Pancreas (tissue), 10 donors: ENCODE measurements at regions not wholly inside any gene's neighbourhood (a gene's known extent, or its start where the extent isn't known, plus 50 kb on each side); places are given as distances from the start of the nearest gene placed in this dataset.

ENCODE experiments used
- ATAC-seq, 4 donors: fragments of 200-7000 bp; cut with Tn5 transposase; one replicate each; pipeline versions ENCODE4 v1.8.0 to v1.9.1; 2020; ENCODE audit warnings: mild to moderate bottlenecking in 4 of 4, moderate library complexity in 4 of 4
- DNase-seq, 6 donors: peaks; one replicate each; pipeline ENCODE4 v3.0.0-alpha.2; 2020
- FAIRE-seq: peaks from 2 replicates; lab custom pipeline; 2012; peaks lifted over from hg19 to GRCh38; lab: Jason Lieb, UNC
- H3K27ac ChIP-seq, 4 donors: fragments of 200-600 bp; sonication (generic); 1 replicate in 3 of 4; 2 replicates in 1 of 4; pipeline versions ENCODE4 v1.5.0 to v1.8.0; 2020
- H3K27me3 ChIP-seq, 4 donors: fragments of 200-600 bp; one replicate each; pipeline ENCODE4 v1.8.0; 2021
- H3K36me3 ChIP-seq, 3 donors: fragments of 200-600 bp; sonication (generic) in 1 of 3; one replicate each; pipeline versions ENCODE4 v1.5.0 to v1.8.0; 2020 to 2021
- H3K4me1 ChIP-seq, 3 donors: fragments of 200-600 bp; one replicate each; pipeline ENCODE4 v1.8.0; 2021
- H3K4me3 ChIP-seq, 4 donors: fragments of 200-600 bp; sonication (generic) in 2 of 4; one replicate each; pipeline versions ENCODE4 v1.5.0 to v1.8.0; 2020 to 2021
- H3K9me3 ChIP-seq, 4 donors: fragments of 200-600 bp; one replicate each; pipeline ENCODE4 v1.8.0; 2021
- WGBS, 2 donors: extraction: QIAGEN DNeasy Blood & Tissue Kit; methylation state at CpG; one replicate each; pipeline ENCODE4 v1.1.7; 2013; 5-methylcytosine and 5-hydroxymethylcytosine counted together
- intact Hi-C, 3 donors: fragments of 100-400 bp; cut with DNase I; formaldehyde crosslinking; loops; one replicate each; pipeline versions ENCODE4 v1.11.1 to v1.14.2; 2022
- TF ChIP-seq, protein P1 (sequence below), 4 donors: fragments of 200-600 bp; sonication (generic) in 3 of 4; IDR thresholded peaks; one replicate each; pipeline versions ENCODE4 v1.5.0 to v1.8.0; 2021; ENCODE audit warnings: antibody characterized with exemption in 4 of 4
- donor health status: healthy with polysubstance abuse.
- donor health status: DM: no; HTN: no; CAD: no; lungs with moderate emphysema.
- donor health status: DM: no; HTN: no; CAD: no.
- donor health status: control.
- donor health status: control.
- donor health status: Bipolar disorder and iron deficiency.
- donor health status: DM: yes; HTN: yes; CAD: no.
- donor health status: DM: no; HTN: no; CAD: no.
- donor health status: DM: no; HTN: no; CAD: no.
- donor health status: DM: yes; HTN: yes; CAD: no.

DNA sequence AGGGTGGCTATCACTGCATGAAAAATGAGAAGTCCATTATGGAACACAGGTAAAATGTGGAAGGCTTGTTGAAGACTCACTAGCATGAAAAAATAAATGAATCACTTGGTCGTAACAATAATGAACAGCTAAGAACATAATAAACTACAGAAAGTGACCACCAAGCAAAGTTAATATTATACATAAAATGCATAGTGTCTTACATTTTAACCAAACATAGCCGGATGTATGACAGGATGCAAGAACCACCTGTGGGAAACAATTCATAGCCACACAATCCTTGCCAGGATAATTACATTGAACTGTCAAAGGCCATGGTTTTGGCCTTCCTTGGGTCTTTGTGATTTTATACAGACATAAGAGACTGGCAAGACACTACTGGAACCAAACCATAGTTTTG lies 81.9 kb upstream of the ATXN3L start:
- TF ChIP-seq, protein P1, sequence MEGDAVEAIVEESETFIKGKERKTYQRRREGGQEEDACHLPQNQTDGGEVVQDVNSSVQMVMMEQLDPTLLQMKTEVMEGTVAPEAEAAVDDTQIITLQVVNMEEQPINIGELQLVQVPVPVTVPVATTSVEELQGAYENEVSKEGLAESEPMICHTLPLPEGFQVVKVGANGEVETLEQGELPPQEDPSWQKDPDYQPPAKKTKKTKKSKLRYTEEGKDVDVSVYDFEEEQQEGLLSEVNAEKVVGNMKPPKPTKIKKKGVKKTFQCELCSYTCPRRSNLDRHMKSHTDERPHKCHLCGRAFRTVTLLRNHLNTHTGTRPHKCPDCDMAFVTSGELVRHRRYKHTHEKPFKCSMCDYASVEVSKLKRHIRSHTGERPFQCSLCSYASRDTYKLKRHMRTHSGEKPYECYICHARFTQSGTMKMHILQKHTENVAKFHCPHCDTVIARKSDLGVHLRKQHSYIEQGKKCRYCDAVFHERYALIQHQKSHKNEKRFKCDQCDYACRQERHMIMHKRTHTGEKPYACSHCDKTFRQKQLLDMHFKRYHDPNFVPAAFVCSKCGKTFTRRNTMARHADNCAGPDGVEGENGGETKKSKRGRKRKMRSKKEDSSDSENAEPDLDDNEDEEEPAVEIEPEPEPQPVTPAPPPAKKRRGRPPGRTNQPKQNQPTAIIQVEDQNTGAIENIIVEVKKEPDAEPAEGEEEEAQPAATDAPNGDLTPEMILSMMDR (IDR thresholded peaks at IDR 0.05), result no peak
- intact Hi-C loops, result no loop called here
- H3K36me3 ChIP-seq, result no peaks in the 10 kb centered on the region
- DNase-seq (no peak), FAIRE-seq (no peak), ATAC-seq (no peak)
- H3K4me1 ChIP-seq, result no peaks in the 10 kb centered on the region
- H3K4me3 ChIP-seq, result no peak overlapping the region
- no peaks in the 10 kb centered on the region for H3K27me3 ChIP-seq
- no peaks in the 10 kb centered on the region for H3K9me3 ChIP-seq
- WGBS, 2 donors, result 79 to 89% methylated on average over 2 of the region's 2 CpGs
- H3K27ac ChIP-seq, result no peak overlapping the region

DNA sequence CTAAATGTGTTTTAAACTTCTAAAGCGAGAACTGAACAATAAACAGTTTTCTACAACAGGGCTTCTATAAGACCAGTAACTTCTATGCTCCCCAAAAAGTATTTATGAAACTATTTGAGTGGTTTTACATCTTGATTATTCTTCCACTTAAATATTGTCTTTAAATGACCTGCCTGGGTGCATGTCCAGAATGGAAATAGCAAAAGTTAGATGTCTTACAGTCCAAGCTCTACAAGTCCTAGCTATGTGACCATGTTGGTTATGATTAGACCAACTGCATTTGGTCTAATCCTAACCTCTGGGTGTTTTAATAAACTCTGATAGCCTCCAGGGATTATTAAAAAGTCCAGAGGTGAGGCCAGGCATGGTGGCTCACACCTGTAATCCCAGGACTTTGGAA lies 79.0 kb upstream of the ATXN3L start:
- TF ChIP-seq, protein P1 (IDR thresholded peaks at IDR 0.05), result no peak
- Histone ChIP-seq H3K27ac (peak overlapping the region in 1 of 4 donors; percentile 34), H3K4me3 (no peak overlapping the region), H3K36me3 (no peaks in the 10 kb centered on the region), H3K4me1 (no peaks in the 10 kb centered on the region), H3K27me3 (peaks cover 0 to 7% (median 0%) of the 10 kb centered on the region in 4 donors), H3K9me3 (no peaks in the 10 kb centered on the region)
- WGBS, 2 donors, result 88 to 92% methylated on average over 1 of the region's 1 CpG
- FAIRE-seq (no peak), DNase-seq (no peak), ATAC-seq (no peak)
- intact Hi-C loops, result no loop called here

DNA sequence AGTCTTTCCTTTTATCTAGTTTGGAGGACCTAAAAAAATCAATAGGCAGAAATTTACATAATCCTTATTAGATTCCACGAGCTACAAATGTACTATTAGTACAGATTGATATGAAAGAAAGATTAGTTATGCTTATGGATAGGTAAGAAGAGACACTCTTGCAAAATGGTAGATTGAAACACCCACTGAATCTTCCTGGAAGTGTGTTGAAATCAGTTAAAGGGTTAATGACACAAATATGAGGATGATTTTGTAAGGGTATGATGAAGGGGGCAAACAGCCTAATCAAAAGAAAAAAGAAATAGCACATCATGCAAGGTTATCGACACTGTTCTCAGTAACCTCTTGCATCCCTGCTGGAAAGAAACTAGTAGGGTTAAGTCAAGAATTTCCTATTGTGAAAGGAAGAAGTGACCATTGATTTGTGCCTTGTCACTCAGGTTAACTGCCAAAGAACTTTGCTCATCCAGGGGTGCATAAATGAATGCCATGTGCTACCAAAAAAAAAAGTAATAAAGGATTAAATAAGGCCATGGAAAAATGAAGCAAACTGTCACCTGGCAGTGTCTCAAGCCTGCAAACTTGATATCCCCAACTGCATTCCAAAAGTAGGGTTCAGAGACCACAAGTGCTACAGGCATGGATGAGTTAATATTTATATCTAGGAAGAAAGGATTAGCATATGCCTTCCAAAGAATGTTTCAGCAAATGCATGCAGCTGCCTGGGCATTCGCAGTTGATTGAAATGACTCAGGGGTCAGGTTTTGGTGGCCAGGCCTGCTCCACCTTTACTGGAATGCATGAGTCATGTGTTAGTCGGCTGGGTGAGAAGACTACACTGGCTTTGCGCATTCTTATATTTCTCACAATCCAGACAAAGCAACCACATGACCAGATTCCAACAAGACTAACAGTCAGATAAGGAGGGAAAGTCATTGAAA lies 78.3 kb upstream of the ATXN3L start:
- intact Hi-C loops, result no loop called here
- FAIRE-seq (no peak), DNase-seq (peak in 2 of 6 donors; percentile 43)

DNA sequence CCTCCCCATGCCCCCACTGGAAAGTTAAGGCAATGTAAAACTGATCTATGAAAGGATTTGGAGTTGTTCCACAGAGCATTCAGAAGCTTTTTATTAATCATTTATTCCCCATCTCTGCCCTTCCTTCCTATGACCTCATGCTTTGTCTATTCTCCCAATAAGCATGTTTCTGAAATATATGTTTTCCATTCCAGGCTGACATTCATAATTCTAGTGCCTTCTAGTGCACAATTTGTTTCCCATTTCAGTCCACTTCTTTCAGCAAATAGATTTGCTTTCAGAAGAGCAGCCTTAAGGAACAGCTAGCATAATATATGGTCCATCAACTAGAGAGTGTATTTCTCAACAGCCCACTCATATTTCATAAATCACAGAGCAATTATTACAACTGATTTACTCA lies 77.1 kb upstream of the ATXN3L start:
- Histone ChIP-seq H3K36me3 (no peaks in the 10 kb centered on the region), H3K27me3 (peaks cover 0 to 7% (median 0%) of the 10 kb centered on the region in 4 donors), H3K27ac (no peak overlapping the region), H3K9me3 (no peaks in the 10 kb centered on the region), H3K4me1 (no peaks in the 10 kb centered on the region), H3K4me3 (no peak overlapping the region)
- intact Hi-C loops, result no loop called here
- DNase-seq (no peak), ATAC-seq (no peak), FAIRE-seq (no peak)
- TF ChIP-seq, protein P1 (IDR thresholded peaks at IDR 0.05), result no peak

More for the DNA sequence above, 78.3 kb upstream of the ATXN3L start:
- peak; percentile 56 to 91 (median 82) for ATAC-seq
- Histone ChIP-seq H3K9me3 (no peaks in the 10 kb centered on the region), H3K27ac (peak overlapping the region in 1 of 4 donors; percentile 34), H3K4me1 (no peaks in the 10 kb centered on the region), H3K4me3 (no peak overlapping the region), H3K27me3 (peaks cover 0 to 7% (median 0%) of the 10 kb centered on the region in 4 donors), H3K36me3 (no peaks in the 10 kb centered on the region)
- TF ChIP-seq, protein P1 (IDR thresholded peaks at IDR 0.05), result no peak
- WGBS, 2 donors, result 59 to 66% methylated on average over 5 of the region's 5 CpGs

DNA sequence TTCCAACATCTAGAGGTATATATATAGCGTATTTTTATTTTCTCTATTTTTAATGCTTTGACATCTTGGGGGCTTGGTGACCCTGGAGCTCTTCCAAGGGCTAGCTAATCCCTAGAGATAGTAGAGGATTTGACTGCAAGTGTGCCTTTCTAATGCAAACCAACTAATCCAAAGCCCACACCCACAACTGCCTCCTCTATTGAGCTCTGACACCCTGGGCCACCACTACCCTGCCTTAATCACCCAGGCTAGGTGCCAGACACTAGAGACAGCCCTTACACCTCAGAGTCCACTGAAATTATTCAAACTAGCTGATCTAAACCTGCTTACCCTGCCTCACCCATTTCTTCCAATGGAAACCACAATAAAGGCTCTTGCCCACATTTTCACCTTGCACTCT lies 69.6 kb upstream of the ATXN3L start:
- H3K9me3 ChIP-seq, result no peaks in the 10 kb centered on the region
- WGBS, 2 donors, result 88 to 95% methylated on average over 1 of the region's 1 CpG
- H3K4me1 ChIP-seq, result no peaks in the 10 kb centered on the region
- FAIRE-seq, result no peak
- TF ChIP-seq, protein P1 (IDR thresholded peaks at IDR 0.05), result no peak
- no peak for DNase-seq
- H3K36me3 ChIP-seq, result no peaks in the 10 kb centered on the region
- intact Hi-C loops, result no loop called here
- H3K27me3 ChIP-seq, result no peaks in the 10 kb centered on the region
- H3K4me3 ChIP-seq, result no peak overlapping the region
- H3K27ac ChIP-seq, result no peak overlapping the region
- no peak for ATAC-seq
